ENCODE measurements at regions not wholly inside any gene's neighbourhood (a gene's known extent, or its start where the extent isn't known, plus 50 kb on each side); places are given as distances from the start of the nearest gene placed in this dataset.

DNA sequence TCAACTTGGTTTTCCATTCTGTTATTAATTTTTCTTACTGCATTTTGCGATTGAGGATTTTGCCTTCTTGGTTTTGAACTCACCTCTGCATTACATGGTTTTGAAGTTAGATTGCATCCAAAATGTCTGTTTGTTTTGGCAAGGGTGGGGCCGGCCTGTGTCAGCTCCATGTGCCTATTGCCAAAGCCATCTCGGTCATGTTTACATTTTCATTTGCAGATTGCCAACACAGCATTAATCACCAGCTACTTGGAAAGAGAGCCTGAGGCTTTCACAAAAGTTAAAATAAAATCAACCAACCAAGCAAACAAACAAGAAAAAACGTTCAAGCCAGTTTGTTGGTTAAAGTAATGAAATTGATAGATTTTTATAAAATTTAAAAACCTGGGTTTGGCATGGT, 695.8 kb downstream of the TYW1 start:
- TF ChIP-seq, protein P1, sequence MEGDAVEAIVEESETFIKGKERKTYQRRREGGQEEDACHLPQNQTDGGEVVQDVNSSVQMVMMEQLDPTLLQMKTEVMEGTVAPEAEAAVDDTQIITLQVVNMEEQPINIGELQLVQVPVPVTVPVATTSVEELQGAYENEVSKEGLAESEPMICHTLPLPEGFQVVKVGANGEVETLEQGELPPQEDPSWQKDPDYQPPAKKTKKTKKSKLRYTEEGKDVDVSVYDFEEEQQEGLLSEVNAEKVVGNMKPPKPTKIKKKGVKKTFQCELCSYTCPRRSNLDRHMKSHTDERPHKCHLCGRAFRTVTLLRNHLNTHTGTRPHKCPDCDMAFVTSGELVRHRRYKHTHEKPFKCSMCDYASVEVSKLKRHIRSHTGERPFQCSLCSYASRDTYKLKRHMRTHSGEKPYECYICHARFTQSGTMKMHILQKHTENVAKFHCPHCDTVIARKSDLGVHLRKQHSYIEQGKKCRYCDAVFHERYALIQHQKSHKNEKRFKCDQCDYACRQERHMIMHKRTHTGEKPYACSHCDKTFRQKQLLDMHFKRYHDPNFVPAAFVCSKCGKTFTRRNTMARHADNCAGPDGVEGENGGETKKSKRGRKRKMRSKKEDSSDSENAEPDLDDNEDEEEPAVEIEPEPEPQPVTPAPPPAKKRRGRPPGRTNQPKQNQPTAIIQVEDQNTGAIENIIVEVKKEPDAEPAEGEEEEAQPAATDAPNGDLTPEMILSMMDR (IDR thresholded peaks at IDR 0.05): no peak

DNA sequence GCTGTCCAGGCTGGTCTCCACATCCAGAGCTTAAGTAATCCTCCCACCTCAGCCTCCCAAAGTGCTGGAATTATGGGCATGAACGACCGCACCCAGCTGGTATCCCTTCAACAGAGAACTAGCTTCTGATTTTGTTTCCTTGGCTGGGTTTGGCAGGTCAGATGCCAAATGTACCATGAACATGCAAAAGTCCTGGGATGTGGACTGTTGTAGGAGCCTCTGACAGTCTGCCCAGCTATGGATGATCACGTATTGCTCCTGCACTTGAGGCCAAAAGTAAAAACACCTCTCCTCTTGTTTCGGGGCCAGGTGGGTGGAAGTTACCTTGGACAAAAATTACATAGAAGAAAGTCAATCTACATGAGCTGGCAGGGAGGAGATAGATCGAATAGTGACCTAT, 699.5 kb downstream of the TYW1 start:
- TF ChIP-seq, protein P1 (IDR thresholded peaks at IDR 0.05): no peak

DNA sequence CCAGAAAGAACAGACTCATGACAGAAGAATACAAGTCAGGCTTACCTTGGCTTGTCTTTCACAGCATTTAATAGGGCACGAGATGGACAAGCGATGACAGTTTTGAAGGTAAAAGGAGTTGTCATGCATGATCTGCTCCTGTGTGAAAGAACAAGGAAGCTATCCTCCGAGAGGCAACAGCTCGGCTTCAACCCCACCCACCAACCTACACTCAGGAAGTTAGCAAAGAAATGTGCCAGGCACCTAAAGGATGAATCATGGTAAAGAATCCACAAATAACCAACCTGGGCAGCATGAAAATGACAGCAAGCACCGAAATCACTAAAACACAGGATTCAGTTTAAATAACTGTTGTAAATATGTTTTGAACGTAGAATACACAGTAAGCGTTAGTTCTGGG, 700.2 kb downstream of the TYW1 start:
- TF ChIP-seq, protein P1 (IDR thresholded peaks at IDR 0.05): no peak

DNA sequence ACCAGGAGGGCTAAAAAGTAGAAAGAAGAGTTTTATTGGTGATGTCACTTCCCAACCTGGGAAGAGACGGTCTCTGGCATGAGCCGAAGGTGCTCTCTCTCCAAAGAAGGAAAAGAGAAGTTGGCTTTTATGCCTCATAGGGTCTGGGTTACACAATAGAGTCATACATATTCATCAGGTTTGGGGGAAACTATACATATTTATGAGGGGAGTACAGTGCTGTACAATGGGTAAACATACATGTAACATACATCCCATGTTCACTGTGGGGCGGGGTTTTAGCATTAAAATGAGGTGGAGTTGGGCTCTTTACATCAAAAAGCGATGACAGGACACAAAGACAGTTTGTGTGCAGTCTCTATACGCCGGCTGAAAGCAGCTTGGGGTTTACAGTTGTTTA, 701.7 kb downstream of the TYW1 start:
- TF ChIP-seq, protein P1 (IDR thresholded peaks at IDR 0.05): no peak

DNA sequence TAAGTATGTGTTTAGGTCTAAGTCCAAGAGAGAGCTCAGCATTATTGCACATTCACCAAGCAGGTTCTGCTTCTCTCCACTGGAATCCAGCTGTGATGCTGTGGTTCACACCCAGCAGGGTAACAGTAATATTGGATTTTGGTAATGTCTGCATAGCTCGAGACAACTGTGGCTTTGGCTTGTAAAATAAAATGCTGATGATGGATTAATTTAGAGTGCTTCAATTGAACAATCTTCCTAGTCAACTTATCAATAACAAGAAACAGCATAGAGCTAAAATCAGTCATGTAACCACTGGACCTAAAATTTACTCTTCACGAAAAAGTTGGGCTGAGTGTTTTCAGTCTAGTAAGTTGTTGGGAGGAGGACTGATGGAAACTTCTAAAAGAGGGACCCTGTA, 709.2 kb downstream of the TYW1 start:
- TF ChIP-seq, protein P1 (IDR thresholded peaks at IDR 0.05): no peak

DNA sequence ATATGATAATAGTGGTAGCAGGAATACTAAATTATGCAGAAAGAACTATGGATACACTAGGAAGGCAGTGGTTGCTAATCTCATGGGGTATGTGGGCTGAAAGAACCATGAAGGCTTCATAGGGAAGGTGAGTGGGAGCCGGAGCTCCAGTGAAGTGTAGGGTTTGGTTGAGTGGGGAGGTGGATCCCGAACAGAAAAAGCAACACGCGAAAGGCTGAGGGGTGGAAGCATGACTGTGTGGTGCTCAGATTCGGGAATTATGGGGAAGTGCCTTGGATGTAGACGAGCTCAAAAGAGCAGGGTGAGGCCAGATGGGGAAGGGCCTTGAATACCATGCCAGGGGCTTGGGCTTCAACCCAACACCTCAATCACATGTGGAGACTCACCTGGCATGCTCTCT, 715.1 kb downstream of the TYW1 start:
- TF ChIP-seq, protein P1 (IDR thresholded peaks at IDR 0.05): no peak

DNA sequence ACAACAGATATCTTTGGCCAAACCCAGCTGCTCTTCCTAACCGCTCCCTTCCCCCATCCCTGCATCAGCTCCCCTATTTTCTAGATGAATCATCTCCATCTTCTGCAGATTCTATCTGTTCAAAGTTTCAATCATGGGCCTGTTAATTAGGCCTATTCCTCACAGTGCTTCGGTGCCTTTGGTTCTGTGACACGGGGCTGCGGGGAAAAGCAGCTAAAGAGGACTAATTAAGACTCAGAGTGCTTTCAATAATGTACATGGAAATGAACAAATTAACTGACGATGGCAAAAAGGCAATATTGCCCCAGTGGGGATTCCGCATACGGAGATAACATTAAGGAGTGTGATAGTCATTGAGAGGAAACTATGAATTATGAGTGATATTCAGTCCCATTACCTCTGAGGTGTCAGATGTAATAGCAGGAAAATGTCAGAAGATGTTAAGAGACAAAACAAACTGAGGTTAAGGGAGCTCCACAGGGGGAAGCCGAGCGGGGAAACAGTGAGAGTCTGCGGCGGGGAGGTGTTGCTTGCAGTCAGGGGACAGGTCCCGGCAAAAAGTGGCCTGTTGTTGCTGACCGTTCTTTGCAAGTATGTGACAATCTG, 716.9 kb downstream of the TYW1 start:
- TF ChIP-seq, protein P1 (IDR thresholded peaks at IDR 0.05): no peak

DNA sequence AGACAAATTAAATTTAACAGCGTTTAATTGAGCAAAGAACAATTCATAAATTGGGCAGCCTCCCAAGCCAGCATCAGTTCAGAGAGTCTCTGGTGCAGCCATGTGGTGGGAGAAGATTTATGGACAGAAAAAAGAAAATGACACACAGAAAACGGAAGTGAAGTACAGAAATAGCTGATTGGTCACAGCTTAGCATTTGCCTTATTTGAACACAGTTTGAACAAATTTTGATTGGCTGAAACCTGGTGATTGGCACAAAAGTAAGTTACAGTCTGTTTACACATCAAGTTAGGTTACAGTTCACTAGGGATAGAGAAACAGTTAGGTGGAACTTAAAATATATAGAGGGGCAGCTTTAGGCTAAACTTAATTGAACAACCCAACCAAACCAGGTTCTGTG, 720.1 kb downstream of the TYW1 start:
- TF ChIP-seq, protein P1 (IDR thresholded peaks at IDR 0.05): no peak; the same call in 1 of the 2 replicates
